Gastroesophageal sphincter (tissue), 3 donors: ENCODE measurements at regions not wholly inside any gene's neighbourhood (a gene's known extent, or its start where the extent isn't known, plus 50 kb on each side); places are given as distances from the start of the nearest gene placed in this dataset.

Source experiments
- EP300 ChIP-seq: sonication (generic); formaldehyde crosslinking; IDR thresholded peaks from one replicate; pipeline ENCODE4 v1.6.1; 2017; ENCODE audit warnings: antibody characterized with exemption, mild to moderate bottlenecking
- POLR2A ChIP-seq, 2 donors: fragments of 450-650 bp; IDR thresholded peaks; one replicate each; pipeline ENCODE4 v1.6.1; 2017; ENCODE audit warnings: antibody characterized with exemption in 2 of 2, mild to moderate bottlenecking in 2 of 2, moderate library complexity in 1 of 2
- TF ChIP-seq, protein P1 (sequence below), 4 experiments: fragments of 200-600 bp in 2 of 4; fragments of 450-650 bp in 2 of 4; sonication (generic) in 1 of 4; IDR thresholded peaks; one replicate each; pipeline ENCODE4 v1.5.1; 2017 to 2019; ENCODE audit warnings: antibody characterized with exemption in 4 of 4, mild to moderate bottlenecking in 2 of 4, moderate library complexity in 2 of 4

DNA sequence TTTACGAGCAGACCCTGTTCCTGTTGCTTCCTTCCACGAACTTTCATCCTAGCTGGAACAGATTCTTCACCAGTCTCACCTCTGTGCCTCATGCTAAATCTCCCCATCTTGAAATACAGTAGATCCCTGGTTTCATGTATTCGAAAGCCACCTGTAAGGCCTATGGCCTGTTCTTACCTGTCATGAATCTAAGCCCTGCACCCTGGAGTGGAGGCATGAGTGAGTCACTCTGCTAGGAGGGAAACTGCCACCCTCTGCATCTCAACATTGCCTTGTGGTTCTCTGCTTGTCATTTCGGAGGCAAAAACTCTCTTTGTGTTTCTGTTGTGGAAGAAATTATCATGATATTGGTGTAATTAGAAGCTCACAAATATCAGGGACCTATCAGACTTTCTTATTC, 320.0 kb downstream of the ENC1 start:
- TF ChIP-seq, protein P1, sequence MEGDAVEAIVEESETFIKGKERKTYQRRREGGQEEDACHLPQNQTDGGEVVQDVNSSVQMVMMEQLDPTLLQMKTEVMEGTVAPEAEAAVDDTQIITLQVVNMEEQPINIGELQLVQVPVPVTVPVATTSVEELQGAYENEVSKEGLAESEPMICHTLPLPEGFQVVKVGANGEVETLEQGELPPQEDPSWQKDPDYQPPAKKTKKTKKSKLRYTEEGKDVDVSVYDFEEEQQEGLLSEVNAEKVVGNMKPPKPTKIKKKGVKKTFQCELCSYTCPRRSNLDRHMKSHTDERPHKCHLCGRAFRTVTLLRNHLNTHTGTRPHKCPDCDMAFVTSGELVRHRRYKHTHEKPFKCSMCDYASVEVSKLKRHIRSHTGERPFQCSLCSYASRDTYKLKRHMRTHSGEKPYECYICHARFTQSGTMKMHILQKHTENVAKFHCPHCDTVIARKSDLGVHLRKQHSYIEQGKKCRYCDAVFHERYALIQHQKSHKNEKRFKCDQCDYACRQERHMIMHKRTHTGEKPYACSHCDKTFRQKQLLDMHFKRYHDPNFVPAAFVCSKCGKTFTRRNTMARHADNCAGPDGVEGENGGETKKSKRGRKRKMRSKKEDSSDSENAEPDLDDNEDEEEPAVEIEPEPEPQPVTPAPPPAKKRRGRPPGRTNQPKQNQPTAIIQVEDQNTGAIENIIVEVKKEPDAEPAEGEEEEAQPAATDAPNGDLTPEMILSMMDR (IDR thresholded peaks at IDR 0.05): no peak
- TF ChIP-seq EP300 (no peak), POLR2A (IDR thresholded peaks at IDR 0.05) (no peak)
